ENCODE measurements at regions not wholly inside any gene's neighbourhood (a gene's known extent, or its start where the extent isn't known, plus 50 kb on each side); places are given as distances from the start of the nearest gene placed in this dataset.

DNA sequence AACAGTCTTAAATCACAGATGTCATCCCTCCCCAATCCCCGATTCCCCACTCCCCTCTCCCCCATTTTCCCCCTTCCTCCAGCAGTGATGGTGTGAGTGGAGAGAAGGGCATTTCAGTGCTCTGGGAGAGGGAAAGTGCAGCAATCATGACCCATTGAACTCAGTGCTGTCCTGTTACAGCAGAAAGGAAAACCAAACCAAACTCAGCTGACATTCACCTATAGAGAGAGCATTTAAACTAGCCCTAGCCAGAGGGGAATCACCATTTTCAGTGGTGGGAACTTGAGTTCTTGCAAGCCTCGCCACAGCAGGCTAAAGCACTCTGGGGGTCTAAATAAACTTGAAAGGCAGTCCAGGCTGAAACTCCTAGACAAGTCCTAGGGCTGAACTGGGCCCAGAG is 129.9 kb upstream of the COL21A1 start:
- H3K27ac Mint-ChIP-seq = no peak overlapping the region
- no peak overlapping the region for H3K4me3 Mint-ChIP-seq (ENCODE audit: low read depth)
- peaks cover 12% of the 10 kb centered on the region for H3K27me3 Mint-ChIP-seq
- DNase-seq (ENCODE audit: low spot score, unreplicated experiment) = no peak
- H3K36me3 Mint-ChIP-seq (ENCODE audit: insufficient read depth) = no peaks in the 10 kb centered on the region
- H3K4me1 Mint-ChIP-seq (ENCODE audit: low read depth) = peaks cover 24% of the 10 kb centered on the region
- TF ChIP-seq, protein P1, sequence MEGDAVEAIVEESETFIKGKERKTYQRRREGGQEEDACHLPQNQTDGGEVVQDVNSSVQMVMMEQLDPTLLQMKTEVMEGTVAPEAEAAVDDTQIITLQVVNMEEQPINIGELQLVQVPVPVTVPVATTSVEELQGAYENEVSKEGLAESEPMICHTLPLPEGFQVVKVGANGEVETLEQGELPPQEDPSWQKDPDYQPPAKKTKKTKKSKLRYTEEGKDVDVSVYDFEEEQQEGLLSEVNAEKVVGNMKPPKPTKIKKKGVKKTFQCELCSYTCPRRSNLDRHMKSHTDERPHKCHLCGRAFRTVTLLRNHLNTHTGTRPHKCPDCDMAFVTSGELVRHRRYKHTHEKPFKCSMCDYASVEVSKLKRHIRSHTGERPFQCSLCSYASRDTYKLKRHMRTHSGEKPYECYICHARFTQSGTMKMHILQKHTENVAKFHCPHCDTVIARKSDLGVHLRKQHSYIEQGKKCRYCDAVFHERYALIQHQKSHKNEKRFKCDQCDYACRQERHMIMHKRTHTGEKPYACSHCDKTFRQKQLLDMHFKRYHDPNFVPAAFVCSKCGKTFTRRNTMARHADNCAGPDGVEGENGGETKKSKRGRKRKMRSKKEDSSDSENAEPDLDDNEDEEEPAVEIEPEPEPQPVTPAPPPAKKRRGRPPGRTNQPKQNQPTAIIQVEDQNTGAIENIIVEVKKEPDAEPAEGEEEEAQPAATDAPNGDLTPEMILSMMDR (IDR thresholded peaks at IDR 0.05; ENCODE audit: unreplicated experiment) = no peak
- H3K9me3 Mint-ChIP-seq (ENCODE audit: low read depth) = peaks cover 11% of the 10 kb centered on the region

DNA sequence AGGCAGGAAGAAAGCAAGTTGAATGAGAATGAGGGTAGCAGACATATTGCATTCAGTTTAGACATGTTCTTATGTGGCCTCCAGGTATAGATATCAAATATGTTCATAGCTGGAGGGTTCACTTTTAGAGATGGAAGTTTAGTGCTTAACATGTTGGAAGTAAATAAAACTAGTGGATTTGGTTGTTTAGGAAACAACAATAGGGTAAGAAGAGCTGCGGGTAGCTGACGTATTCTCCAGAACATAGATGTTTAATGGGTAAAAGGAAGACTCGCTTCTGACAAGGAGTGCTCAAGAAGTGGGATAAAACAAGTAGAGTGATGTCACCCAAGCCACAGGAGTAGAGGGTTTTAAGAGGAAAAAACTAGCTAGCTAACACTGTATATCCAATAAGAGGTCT is 128.4 kb upstream of the COL21A1 start:
- no peak for DNase-seq (ENCODE audit: low spot score, unreplicated experiment)
- H3K4me3 Mint-ChIP-seq (ENCODE audit: low read depth) = no peak overlapping the region
- peaks cover 12% of the 10 kb centered on the region for H3K27me3 Mint-ChIP-seq
- peaks cover 11% of the 10 kb centered on the region for H3K9me3 Mint-ChIP-seq (ENCODE audit: low read depth)
- H3K27ac Mint-ChIP-seq = no peak overlapping the region
- H3K36me3 Mint-ChIP-seq (ENCODE audit: insufficient read depth) = no peaks in the 10 kb centered on the region
- TF ChIP-seq, protein P1 (IDR thresholded peaks at IDR 0.05; ENCODE audit: unreplicated experiment) = no peak
- H3K4me1 Mint-ChIP-seq (ENCODE audit: low read depth) = peaks cover 18% of the 10 kb centered on the region

DNA sequence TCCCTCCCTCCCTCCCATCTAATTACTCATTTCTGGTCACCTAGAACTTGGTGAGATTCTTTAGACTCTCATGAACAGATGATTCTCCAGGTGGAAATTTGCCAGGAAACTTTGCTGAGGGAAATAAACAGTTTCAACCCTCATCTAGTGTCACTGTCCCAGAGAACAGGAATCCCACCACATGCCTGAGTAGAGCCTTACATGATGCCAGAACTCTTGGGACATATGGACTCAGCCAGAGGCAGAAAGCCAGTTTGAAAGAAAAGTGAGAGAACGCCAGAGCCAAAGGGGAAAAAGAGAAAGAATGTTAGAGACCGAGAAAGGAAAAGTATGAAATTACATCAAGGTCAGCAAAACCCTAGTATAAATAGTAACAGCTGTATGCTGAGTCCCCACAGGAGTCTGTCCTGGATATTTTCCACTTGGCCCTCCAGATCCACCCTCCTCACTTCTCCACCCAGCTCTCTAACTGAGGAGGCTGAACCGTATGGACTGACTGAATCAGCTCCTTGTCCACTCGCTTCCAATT is 127.5 kb upstream of the COL21A1 start:
- Mint-ChIP-seq H3K4me1 (ENCODE audit: low read depth) (peaks cover 21% of the 10 kb centered on the region), H3K4me3 (ENCODE audit: low read depth) (no peak overlapping the region), H3K27ac (no peak overlapping the region), H3K36me3 (ENCODE audit: insufficient read depth) (no peaks in the 10 kb centered on the region), H3K27me3 (peaks cover 12% of the 10 kb centered on the region), H3K9me3 (ENCODE audit: low read depth) (peaks cover 4% of the 10 kb centered on the region)
- no peak for DNase-seq (ENCODE audit: low spot score, unreplicated experiment)
- TF ChIP-seq, protein P1 (IDR thresholded peaks at IDR 0.05; ENCODE audit: unreplicated experiment) = no peak

DNA sequence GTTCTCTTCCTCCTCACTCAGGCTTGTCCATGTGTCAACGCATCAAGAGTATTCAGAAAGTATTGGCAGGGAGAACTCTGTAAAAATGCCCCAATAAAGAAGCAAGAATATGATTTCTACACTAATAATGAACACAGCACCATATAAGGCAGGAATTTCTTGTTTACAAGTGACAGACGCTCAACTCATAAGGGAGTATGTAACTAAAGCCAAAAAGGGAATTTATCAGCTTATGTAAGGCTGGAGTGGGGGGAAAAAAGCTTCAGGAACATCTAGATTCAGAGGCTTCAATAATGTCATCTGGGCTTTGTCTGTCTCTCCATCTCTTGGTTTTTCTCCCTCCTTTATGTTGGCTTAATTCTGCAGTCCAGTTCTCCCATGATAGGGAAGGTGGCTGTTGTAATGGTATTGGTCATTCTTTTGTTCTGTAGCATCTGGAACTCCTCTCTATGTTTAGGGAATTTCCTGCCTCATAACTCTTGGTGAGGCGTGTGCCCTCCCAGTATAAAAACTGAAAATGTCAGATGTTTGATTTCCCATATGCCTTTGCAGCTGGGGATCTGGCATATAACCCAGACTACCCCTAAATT is 125.1 kb upstream of the COL21A1 start:
- no peak overlapping the region for H3K4me3 Mint-ChIP-seq (ENCODE audit: low read depth)
- no peaks in the 10 kb centered on the region for H3K9me3 Mint-ChIP-seq (ENCODE audit: low read depth)
- TF ChIP-seq, protein P1 (IDR thresholded peaks at IDR 0.05; ENCODE audit: unreplicated experiment) = no peak

DNA sequence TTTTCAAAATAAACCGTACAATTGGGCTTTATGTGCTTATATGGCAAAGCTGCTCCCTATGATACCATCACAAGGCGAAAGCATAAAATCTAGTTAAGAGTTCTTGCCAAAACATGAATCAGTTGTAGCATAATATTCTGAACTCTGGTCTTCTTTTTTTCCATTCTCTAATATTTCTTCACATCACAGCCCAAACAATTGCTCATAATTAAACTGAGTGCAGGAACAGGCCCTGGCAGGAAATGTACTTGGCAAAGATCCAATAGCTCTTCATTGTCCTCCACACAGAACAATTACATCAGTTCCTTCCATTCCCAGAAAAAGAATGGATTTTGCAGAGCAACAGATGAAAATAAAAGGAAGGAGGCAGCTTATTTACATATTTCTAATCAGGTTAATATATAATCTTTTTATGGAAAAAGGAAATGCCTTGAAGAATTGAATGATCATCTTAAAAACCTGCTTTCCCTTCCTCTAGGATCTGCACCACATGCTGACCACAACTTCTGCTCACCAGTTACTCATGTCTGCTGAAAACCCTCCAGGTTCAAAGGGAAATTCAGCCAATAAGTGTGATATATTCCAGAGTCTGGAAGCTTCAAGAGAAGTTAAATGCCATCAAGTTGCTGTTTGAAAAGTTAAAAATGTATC is 123.3 kb upstream of the COL21A1 start:
- no peak overlapping the region for H3K27ac Mint-ChIP-seq
- no peaks in the 10 kb centered on the region for H3K9me3 Mint-ChIP-seq (ENCODE audit: low read depth)
- no peak for DNase-seq (ENCODE audit: low spot score, unreplicated experiment)
- peaks cover 4% of the 10 kb centered on the region for H3K27me3 Mint-ChIP-seq
- no peaks in the 10 kb centered on the region for H3K36me3 Mint-ChIP-seq (ENCODE audit: insufficient read depth)
- TF ChIP-seq, protein P1 (IDR thresholded peaks at IDR 0.05; ENCODE audit: unreplicated experiment) = no peak
- H3K4me3 Mint-ChIP-seq (ENCODE audit: low read depth) = no peak overlapping the region
- peaks cover 31% of the 10 kb centered on the region for H3K4me1 Mint-ChIP-seq (ENCODE audit: low read depth)

More for the DNA sequence above, 125.1 kb upstream of the COL21A1 start:
- DNase-seq (ENCODE audit: low spot score, unreplicated experiment) = no peak
- Mint-ChIP-seq H3K27me3 (peaks cover 12% of the 10 kb centered on the region), H3K36me3 (ENCODE audit: insufficient read depth) (no peaks in the 10 kb centered on the region), H3K27ac (no peak overlapping the region), H3K4me1 (ENCODE audit: low read depth) (peaks cover 22% of the 10 kb centered on the region)
